ENCODE measurements at regions not wholly inside any gene's neighbourhood (a gene's known extent, or its start where the extent isn't known, plus 50 kb on each side); places are given as distances from the start of the nearest gene placed in this dataset.

DNA sequence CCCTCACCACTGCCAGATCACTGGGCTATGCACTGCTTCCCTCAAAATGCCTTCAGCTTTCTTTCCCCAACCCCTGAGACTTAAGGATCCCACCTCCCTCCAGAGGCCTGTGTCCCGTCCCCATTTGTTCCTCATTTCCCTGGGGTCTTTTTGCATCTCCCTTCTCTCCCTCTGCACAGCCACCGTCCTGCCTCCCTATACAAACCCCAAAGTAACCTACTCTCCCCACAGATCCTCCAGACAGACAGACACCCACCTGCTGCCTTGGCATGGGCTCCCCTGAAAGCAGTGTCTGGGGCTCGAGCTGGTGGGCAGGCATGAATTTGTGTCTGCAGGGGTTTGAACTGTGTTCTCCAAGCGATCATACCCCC is 69.4 kb upstream of the TNRC6C start:
- POLR2A ChIA-PET, result no interaction called here
- Histone ChIP-seq H3K9me3 (ENCODE audit: control insufficient read depth, insufficient read depth, low read depth, low read length) (no peaks in the 10 kb centered on the region), H3K27ac (ENCODE audit: extremely low read depth, low read depth, low read length) (no peak overlapping the region), H3K4me3 (ENCODE audit: low read depth, low read length) (no peak overlapping the region), H3K36me3 (ENCODE audit: control insufficient read depth in 2 of 2, insufficient read depth in 1 of 2, low read length in 2 of 2) (no peaks in the 10 kb centered on the region), H3K4me1 (ENCODE audit: control insufficient read depth, insufficient read depth, low read length) (0 out of 2 replicates have a peak, but pooled peaks cover 5% of the 10 kb centered on the region)
- TF ChIP-seq ZNF211 (tag by site-specific recombination; IDR thresholded peaks at IDR 0.05; ENCODE audit: low read depth), result no peak
- no peak for TF ChIP-seq ZBTB48 (tag by site-specific recombination; IDR thresholded peaks at IDR 0.05)
- TF ChIP-seq, protein P1, sequence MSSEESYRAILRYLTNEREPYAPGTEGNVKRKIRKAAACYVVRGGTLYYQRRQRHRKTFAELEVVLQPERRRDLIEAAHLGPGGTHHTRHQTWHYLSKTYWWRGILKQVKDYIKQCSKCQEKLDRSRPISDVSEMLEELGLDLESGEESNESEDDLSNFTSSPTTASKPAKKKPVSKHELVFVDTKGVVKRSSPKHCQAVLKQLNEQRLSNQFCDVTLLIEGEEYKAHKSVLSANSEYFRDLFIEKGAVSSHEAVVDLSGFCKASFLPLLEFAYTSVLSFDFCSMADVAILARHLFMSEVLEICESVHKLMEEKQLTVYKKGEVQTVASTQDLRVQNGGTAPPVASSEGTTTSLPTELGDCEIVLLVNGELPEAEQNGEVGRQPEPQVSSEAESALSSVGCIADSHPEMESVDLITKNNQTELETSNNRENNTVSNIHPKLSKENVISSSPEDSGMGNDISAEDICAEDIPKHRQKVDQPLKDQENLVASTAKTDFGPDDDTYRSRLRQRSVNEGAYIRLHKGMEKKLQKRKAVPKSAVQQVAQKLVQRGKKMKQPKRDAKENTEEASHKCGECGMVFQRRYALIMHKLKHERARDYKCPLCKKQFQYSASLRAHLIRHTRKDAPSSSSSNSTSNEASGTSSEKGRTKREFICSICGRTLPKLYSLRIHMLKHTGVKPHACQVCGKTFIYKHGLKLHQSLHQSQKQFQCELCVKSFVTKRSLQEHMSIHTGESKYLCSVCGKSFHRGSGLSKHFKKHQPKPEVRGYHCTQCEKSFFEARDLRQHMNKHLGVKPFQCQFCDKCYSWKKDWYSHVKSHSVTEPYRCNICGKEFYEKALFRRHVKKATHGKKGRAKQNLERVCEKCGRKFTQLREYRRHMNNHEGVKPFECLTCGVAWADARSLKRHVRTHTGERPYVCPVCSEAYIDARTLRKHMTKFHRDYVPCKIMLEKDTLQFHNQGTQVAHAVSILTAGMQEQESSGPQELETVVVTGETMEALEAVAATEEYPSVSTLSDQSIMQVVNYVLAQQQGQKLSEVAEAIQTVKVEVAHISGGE (tag by site-specific recombination; conservative IDR thresholded peaks at IDR 0.05; ENCODE audit: low read depth), result no peak
- TF ChIP-seq SETDB1 (IDR thresholded peaks at IDR 0.05; ENCODE audit: insufficient read length, low read length), result no peak
- no peak for TF ChIP-seq SP7 (tag by site-specific recombination; IDR thresholded peaks at IDR 0.05)
- no peak for TF ChIP-seq ZNF514 (tag by site-specific recombination; IDR thresholded peaks at IDR 0.05)
- TF ChIP-seq ZNF654 (tag by site-specific recombination; IDR thresholded peaks at IDR 0.05; ENCODE audit: low read depth), result no peak
- no peak for TF ChIP-seq ZNF707 (tag by site-specific recombination; IDR thresholded peaks at IDR 0.05)
- TF ChIP-seq ZNF792 (tag by site-specific recombination; IDR thresholded peaks at IDR 0.05), result no peak
- TF ChIP-seq ZNF423 (tag by site-specific recombination; IDR thresholded peaks at IDR 0.05), result no peak
- TF ChIP-seq YY1 (tag by site-specific recombination; IDR thresholded peaks at IDR 0.05), result no peak
- CTCF ChIA-PET, result interaction anchor here (1.1 kb wide), 1 partner anchor 132 kb away, joined by 3 read pairs; no protein-coding TSS in a partner anchor

DNA sequence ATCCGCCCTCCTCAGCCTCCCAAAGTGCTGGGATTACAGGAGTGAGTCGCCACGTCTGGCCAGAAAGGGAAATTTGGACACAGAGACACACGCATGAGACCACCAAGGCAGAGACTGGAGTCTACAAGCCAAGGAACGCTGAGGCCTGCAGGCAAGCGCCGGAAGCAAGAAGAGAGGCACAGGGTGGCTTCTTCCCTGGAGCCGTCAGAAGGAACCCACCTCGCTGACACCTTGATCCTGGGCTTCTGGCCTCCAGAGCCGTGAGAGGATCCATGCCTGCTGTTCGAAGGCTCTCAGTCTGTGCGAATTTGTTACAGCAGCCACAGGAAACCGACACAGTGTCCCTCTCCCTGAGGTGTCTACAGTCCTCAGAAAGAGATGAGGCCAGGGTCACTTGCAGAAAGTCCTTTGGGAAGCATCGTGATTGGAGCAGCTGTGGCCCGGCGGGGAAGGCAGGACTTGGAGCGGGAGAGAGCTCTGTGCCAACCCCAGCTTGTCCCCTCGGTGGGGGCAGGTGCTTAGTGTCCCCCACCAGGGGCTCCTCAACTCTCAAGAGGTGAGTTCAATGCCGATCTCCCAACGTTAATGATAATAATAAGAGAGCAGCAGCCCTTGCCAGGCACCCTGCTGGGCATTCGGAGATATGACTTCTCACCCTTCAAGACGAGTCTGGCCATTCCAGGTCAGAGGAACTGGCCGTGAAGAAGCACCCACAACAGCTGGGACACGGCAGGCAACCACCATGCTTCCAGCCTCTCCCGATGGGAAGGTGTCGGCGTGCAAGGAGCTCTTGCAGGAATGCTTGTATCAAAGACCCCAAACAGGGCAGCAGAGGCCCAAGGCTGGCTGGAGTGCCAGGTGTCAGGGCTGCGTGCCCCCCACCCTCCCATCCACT is 68.4 kb upstream of the TNRC6C start:
- Histone ChIP-seq H3K4me3 (ENCODE audit: low read depth, low read length) (no peak overlapping the region), H3K27ac (ENCODE audit: extremely low read depth, low read depth, low read length) (no peak overlapping the region), H3K36me3 (ENCODE audit: control insufficient read depth in 2 of 2, insufficient read depth in 1 of 2, low read length in 2 of 2) (no peaks in the 10 kb centered on the region), H3K9me3 (ENCODE audit: control insufficient read depth, insufficient read depth, low read depth, low read length) (no peaks in the 10 kb centered on the region), H3K4me1 (ENCODE audit: control insufficient read depth, insufficient read depth, low read length) (0 out of 2 replicates have a peak, but pooled peaks cover 5% of the 10 kb centered on the region)
- ChIA-PET CTCF (interaction anchor here (1.1 kb wide), 1 partner anchor 131 kb away, joined by 3 read pairs; no protein-coding TSS in a partner anchor), POLR2A (no interaction called here)
- TF ChIP-seq, protein P2, sequence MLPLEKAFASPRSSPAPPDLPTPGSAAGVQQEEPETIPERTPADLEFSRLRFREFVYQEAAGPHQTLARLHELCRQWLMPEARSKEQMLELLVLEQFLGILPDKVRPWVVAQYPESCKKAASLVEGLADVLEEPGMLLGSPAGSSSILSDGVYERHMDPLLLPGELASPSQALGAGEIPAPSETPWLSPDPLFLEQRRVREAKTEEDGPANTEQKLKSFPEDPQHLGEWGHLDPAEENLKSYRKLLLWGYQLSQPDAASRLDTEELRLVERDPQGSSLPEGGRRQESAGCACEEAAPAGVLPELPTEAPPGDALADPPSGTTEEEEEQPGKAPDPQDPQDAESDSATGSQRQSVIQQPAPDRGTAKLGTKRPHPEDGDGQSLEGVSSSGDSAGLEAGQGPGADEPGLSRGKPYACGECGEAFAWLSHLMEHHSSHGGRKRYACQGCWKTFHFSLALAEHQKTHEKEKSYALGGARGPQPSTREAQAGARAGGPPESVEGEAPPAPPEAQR (tag by site-specific recombination; IDR thresholded peaks at IDR 0.05), result no peak
- TF ChIP-seq ZNF266 (tag by site-specific recombination; IDR thresholded peaks at IDR 0.05; ENCODE audit: low read depth), result no peak
- TF ChIP-seq ZFP3 (tag by site-specific recombination; IDR thresholded peaks at IDR 0.05; ENCODE audit: low read depth), result no peak
- TF ChIP-seq, protein P3, sequence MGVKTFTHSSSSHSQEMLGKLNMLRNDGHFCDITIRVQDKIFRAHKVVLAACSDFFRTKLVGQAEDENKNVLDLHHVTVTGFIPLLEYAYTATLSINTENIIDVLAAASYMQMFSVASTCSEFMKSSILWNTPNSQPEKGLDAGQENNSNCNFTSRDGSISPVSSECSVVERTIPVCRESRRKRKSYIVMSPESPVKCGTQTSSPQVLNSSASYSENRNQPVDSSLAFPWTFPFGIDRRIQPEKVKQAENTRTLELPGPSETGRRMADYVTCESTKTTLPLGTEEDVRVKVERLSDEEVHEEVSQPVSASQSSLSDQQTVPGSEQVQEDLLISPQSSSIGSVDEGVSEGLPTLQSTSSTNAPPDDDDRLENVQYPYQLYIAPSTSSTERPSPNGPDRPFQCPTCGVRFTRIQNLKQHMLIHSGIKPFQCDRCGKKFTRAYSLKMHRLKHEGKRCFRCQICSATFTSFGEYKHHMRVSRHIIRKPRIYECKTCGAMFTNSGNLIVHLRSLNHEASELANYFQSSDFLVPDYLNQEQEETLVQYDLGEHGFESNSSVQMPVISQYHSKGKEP (tag by site-specific recombination; IDR thresholded peaks at IDR 0.05), result no peak
- TF ChIP-seq MZF1 (tag by site-specific recombination; IDR thresholded peaks at IDR 0.05; ENCODE audit: borderline replicate concordance), result no peak
- no peak for TF ChIP-seq ZNF324 (tag by site-specific recombination; IDR thresholded peaks at IDR 0.05)
- no peak for TF ChIP-seq BCL11B (tag by site-specific recombination; IDR thresholded peaks at IDR 0.05; ENCODE audit: low read depth)
- no peak for TF ChIP-seq KLF7 (tag by site-specific recombination; IDR thresholded peaks at IDR 0.05; ENCODE audit: borderline replicate concordance)
- TF ChIP-seq ZNF426 (tag by site-specific recombination; IDR thresholded peaks at IDR 0.05), result no peak
- no peak for TF ChIP-seq ZNF121 (tag by site-specific recombination; IDR thresholded peaks at IDR 0.05)
- TF ChIP-seq ZNF202 (tag by site-specific recombination; IDR thresholded peaks at IDR 0.05; ENCODE audit: borderline replicate concordance), result no peak
- no peak for TF ChIP-seq MYNN (tag by site-specific recombination; IDR thresholded peaks at IDR 0.05; ENCODE audit: borderline replicate concordance)
- TF ChIP-seq, protein P4, sequence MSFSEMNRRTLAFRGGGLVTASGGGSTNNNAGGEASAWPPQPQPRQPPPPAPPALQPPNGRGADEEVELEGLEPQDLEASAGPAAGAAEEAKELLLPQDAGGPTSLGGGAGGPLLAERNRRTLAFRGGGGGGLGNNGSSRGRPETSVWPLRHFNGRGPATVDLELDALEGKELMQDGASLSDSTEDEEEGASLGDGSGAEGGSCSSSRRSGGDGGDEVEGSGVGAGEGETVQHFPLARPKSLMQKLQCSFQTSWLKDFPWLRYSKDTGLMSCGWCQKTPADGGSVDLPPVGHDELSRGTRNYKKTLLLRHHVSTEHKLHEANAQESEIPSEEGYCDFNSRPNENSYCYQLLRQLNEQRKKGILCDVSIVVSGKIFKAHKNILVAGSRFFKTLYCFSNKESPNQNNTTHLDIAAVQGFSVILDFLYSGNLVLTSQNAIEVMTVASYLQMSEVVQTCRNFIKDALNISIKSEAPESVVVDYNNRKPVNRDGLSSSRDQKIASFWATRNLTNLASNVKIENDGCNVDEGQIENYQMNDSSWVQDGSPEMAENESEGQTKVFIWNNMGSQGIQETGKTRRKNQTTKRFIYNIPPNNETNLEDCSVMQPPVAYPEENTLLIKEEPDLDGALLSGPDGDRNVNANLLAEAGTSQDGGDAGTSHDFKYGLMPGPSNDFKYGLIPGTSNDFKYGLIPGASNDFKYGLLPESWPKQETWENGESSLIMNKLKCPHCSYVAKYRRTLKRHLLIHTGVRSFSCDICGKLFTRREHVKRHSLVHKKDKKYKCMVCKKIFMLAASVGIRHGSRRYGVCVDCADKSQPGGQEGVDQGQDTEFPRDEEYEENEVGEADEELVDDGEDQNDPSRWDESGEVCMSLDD (tag by site-specific recombination; IDR thresholded peaks at IDR 0.05), result no peak
- no peak for TF ChIP-seq ZNF623 (tag by site-specific recombination; IDR thresholded peaks at IDR 0.05)
- TF ChIP-seq OVOL3 (tag by site-specific recombination; IDR thresholded peaks at IDR 0.05), result no peak
